Muscle layer of colon (tissue), 2 donors: ENCODE measurements at regions not wholly inside any gene's neighbourhood (a gene's known extent, or its start where the extent isn't known, plus 50 kb on each side); places are given as distances from the start of the nearest gene placed in this dataset.

ENCODE experiments used
- H3K27ac ChIP-seq: one replicate; pipeline ENCODE4 v1.7.0; 2013; ENCODE audit warnings: low read depth, mild to moderate bottlenecking, low read length, moderate library complexity
- H3K27me3 ChIP-seq, 2 donors: one replicate each; pipeline ENCODE4 v1.7.0; 2013; ENCODE audit warnings: low read length in 2 of 2, mild to moderate bottlenecking in 2 of 2; ENCODE audit not compliant: insufficient read depth in 2 of 2, control insufficient read depth in 1 of 2
- H3K36me3 ChIP-seq: one replicate; pipeline ENCODE4 v1.7.0; 2013; ENCODE audit warnings: mild to moderate bottlenecking, low read length; ENCODE audit not compliant: insufficient read depth
- H3K4me1 ChIP-seq: one replicate; pipeline ENCODE4 v1.7.0; 2013; ENCODE audit warnings: mild to moderate bottlenecking, low read length; ENCODE audit not compliant: insufficient read depth
- H3K4me3 ChIP-seq, 2 donors: one replicate each; pipeline ENCODE4 v1.7.0; 2013; ENCODE audit warnings: low read length in 2 of 2, low read depth in 1 of 2, mild to moderate bottlenecking in 1 of 2, moderate library complexity in 1 of 2
- H3K9ac ChIP-seq: one replicate; pipeline ENCODE4 v1.7.0; 2013; ENCODE audit warnings: low read length
- H3K9me3 ChIP-seq: one replicate; pipeline ENCODE4 v1.7.0; 2013; ENCODE audit warnings: mild to moderate bottlenecking, low read length
- donor health status: abdominal sarcoma.
- donor health status: Adenocarcinoma of cecum.

DNA sequence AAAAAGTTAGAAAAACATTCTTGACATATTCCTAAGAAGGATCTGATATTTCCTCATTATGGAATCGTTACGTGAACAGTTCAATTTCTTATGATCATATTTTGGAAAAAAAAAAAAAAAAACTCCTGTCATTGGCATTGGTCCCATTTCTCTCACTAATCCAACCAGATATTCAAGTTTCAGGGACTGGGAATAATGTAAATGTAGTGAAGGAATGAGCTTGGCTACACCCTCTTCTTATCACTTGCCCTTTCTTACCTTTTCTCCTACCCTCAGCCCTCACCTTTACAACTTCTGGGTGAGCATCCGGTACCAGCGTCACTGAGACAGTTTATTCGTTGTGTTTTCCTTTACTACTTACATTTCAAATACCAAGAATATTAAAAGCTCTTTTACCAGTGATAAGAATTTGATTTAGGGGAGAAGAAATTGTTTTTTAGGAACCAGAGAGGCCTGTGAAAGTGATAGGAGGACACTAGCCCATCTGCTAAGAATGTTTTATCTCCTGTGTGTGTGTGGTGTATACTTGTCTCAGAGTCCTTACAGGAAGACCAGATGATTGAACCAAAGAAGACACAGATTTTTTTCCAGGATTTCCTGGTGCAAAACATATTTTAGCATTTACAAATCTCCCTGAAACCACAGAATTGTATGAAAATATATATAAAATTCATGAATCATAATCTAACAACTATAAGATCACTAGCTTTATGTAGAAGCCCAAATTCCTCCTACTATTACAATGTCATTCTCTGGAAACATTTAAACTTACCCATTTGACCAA is 946.7 kb downstream of the ZPLD1 start:
- Histone ChIP-seq H3K4me1 (no peaks in the 10 kb centered on the region), H3K27ac (no peak overlapping the region), H3K36me3 (no peaks in the 10 kb centered on the region), H3K4me3 (no peak overlapping the region), H3K9ac (no peak overlapping the region), H3K27me3 (no peaks in the 10 kb centered on the region), H3K9me3 (no peaks in the 10 kb centered on the region)

DNA sequence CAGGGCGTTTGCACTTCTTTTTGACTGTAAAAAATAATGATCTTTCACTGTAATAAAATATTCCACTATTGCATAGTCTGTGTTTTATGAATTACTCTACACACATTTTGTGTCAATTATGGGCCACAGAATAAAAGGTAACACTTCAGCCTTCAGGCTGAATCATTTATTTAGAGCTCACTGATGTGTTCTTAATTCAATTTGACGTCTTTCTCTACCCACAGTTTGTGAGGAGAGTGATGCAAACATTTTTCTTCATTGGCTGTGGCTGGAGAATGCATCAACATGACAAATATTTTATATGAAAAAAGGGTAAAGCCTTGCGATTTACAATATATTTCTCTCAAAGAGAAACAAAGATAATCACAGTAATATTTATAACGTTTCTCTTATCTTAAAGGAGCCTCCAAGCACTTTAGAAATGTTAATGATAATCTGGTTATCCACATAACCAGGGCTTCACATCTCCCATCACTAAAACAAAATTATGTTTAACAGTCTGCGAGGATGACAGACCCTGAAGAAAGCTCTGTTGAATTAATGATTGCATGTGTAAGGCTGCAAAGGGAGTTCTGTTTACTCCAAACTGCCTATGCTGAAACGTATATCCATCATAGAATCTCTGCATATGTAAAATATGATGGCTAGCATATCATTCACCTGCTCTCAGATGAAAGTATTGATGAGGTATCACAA is 951.3 kb downstream of the ZPLD1 start:
- no peaks in the 10 kb centered on the region for H3K27me3 ChIP-seq
- H3K4me1 ChIP-seq = no peaks in the 10 kb centered on the region

DNA sequence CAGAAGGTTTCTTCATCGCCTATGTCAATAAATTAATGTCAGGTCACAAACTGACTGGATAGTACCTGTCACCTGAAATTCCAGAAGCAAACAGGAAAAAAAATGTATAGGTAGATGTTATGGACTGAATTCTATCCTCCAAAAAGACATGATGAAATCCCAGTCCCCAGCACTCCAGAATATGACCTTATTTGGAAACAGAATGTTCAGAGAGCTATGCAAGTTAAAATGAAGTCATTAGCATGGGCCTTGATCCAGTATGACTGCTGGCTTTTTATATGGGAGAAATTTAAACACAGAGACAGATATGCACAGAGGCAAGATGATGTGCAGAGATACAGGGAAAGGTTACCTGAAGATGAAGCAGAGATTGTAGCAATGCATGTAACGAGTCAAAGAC is 953.4 kb downstream of the ZPLD1 start:
- Histone ChIP-seq H3K36me3 (no peaks in the 10 kb centered on the region), H3K27me3 (no peaks in the 10 kb centered on the region), H3K4me3 (no peak overlapping the region), H3K4me1 (no peaks in the 10 kb centered on the region), H3K9me3 (no peaks in the 10 kb centered on the region), H3K9ac (no peak overlapping the region), H3K27ac (no peak overlapping the region)

More for the DNA sequence above, 951.3 kb downstream of the ZPLD1 start:
- H3K9ac ChIP-seq = no peak overlapping the region
- H3K27ac ChIP-seq = no peak overlapping the region
- H3K36me3 ChIP-seq = no peaks in the 10 kb centered on the region
- no peaks in the 10 kb centered on the region for H3K9me3 ChIP-seq
- H3K4me3 ChIP-seq = no peak overlapping the region

DNA sequence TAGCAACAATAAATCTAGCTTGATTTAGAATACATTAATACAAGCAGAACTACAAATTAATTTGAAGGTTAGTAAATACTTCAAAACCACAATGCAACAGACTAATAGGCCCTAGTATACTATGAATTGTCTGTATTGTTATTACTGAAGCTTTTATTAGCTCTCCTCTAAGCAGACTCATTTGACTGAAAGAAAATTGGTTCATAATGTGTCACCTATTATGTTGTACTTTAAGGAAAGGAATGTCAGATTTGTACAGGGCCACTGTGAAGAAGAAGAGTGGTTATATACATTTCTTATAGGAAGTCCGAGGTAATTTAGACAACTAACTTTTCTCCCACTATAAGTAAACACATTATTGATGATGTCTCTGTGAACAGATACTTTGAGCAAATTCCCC is 954.5 kb downstream of the ZPLD1 start:
- no peak overlapping the region for H3K27ac ChIP-seq
- H3K9ac ChIP-seq = no peak overlapping the region
- H3K4me3 ChIP-seq = no peak overlapping the region
- H3K4me1 ChIP-seq = no peaks in the 10 kb centered on the region
- no peaks in the 10 kb centered on the region for H3K9me3 ChIP-seq
- H3K36me3 ChIP-seq = no peaks in the 10 kb centered on the region
- H3K27me3 ChIP-seq = no peaks in the 10 kb centered on the region

DNA sequence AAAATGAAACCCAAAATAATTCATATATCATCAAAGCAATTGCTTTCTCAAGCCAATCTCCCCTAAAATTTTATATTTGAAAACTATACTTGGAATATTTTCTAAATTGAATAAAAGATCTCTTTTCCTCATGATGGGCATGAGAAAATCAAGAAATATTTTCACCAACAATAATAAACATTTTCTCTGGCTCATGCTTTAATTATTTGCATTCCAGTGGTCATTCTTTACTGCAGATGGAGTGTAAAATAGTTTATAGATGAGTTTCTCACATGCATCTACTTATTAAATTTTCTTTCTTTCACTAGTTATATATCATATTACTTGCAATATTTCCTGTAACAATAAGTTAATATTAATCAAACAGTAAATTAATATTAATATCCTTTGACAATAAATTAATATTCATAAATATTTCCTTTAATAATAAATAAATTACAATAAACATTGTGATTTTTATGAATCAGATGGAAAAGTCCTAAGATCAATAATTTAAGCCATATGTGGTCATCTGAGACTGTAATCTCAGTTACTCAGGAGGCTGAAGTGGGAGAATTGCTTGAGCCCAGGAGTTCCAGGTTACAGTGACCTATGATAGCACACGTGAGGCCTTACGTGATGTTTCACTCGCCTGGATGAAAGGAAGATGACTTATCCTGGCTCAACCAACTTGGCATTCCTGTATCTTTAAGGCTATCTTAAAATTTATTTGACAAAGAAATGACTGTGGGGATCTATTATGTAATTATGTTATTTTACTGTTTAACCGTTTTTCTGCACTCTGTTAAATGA is 958.8 kb downstream of the ZPLD1 start:
- H3K4me3 ChIP-seq = no peak overlapping the region
- no peaks in the 10 kb centered on the region for H3K9me3 ChIP-seq
- H3K4me1 ChIP-seq = no peaks in the 10 kb centered on the region
- no peaks in the 10 kb centered on the region for H3K36me3 ChIP-seq
- no peak overlapping the region for H3K27ac ChIP-seq
- H3K27me3 ChIP-seq = no peaks in the 10 kb centered on the region
- H3K9ac ChIP-seq = no peak overlapping the region

DNA sequence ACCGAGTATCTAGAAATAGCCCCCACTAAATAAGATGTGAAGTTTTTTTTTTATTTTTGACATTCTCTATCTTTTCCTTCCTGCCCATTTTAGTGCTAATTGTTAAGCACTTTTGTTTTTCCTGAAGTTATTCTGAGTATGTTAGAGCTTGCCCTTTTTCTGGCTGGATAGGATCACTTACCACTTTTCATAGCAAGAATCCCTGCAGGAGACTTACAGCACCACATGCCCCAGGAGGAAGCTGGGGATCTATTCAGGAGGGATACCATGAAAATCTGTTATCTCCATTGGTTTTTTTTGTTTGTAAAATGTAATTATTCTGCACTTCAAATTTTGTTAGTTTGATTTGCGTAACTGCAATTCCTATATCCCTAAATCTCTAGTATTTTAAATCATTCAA is 968.4 kb downstream of the ZPLD1 start:
- Histone ChIP-seq H3K27ac (no peak overlapping the region), H3K36me3 (no peaks in the 10 kb centered on the region), H3K4me1 (no peaks in the 10 kb centered on the region), H3K27me3 (no peaks in the 10 kb centered on the region), H3K4me3 (no peak overlapping the region), H3K9ac (no peak overlapping the region), H3K9me3 (no peaks in the 10 kb centered on the region)

DNA sequence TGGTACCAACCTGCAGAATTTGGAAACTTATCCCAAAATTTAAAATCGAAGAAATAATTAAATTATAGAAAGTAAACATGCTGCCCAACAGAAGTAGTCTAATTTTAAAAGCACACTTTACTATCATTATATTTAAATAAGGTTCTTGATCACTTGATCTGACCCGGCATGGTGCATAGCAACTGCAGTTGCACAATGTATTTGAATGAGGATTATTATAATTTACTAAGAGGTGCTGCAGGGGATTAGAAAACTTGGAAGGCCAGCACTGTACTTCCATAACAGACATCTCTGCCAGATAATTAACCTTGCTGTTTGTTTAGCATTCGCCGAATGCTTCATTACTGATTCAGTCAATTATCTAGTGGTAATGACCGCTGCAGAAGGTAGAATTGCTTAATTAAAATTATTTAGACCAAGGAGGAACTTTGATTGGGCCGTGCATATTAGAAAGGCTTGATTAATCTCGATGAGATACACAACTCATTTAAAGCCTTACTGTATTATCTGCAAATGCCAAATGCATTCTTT is 971.6 kb downstream of the ZPLD1 start:
- Histone ChIP-seq H3K4me3 (no peak overlapping the region), H3K9me3 (no peaks in the 10 kb centered on the region), H3K4me1 (no peaks in the 10 kb centered on the region), H3K27ac (no peak overlapping the region), H3K27me3 (no peaks in the 10 kb centered on the region), H3K36me3 (no peaks in the 10 kb centered on the region), H3K9ac (no peak overlapping the region)

DNA sequence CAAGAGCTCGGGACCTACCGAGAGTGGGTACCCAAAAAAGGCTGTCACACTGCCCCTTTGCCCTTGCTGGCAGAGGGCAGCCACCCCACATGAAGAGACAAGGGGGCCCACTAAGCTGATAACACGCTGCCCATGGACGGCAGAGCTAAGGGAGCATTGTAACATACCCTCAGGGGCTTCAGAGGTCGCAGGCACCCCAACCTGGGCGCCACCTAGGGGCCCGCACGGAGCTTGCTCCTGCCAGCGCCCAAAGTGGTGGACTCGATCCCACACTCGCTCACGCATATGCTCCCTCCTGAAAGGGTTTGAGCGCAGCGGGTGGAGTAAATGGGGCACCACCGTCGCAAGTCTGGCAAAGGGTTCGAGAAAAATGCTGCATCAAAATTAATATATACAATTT is 975.4 kb downstream of the ZPLD1 start:
- H3K4me3 ChIP-seq = no peak overlapping the region
- H3K27ac ChIP-seq = no peak overlapping the region
- no peaks in the 10 kb centered on the region for H3K9me3 ChIP-seq

DNA sequence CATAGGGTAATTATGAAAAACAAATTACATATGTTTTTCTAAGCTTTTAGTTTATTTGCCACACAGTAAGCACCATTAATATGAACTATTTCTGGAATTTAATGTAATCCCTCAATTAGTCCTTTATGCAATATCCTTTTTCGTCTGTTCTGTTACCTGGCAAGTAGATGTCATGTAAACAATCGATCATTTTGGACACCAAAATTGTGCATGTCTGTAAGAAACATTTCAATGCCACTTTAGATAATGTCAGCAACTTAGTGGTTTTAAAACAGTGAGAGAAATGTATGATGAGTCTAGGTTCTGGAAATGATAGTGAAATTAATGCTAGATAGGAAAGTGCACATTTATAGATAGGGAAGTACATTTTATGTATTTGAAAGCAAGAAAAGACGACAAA is 986.6 kb downstream of the ZPLD1 start:
- Histone ChIP-seq H3K27ac (no peak overlapping the region), H3K27me3 (no peaks in the 10 kb centered on the region)

More for the DNA sequence above, 975.4 kb downstream of the ZPLD1 start:
- Histone ChIP-seq H3K4me1 (no peaks in the 10 kb centered on the region), H3K27me3 (no peaks in the 10 kb centered on the region), H3K9ac (no peak overlapping the region), H3K36me3 (no peaks in the 10 kb centered on the region)

DNA sequence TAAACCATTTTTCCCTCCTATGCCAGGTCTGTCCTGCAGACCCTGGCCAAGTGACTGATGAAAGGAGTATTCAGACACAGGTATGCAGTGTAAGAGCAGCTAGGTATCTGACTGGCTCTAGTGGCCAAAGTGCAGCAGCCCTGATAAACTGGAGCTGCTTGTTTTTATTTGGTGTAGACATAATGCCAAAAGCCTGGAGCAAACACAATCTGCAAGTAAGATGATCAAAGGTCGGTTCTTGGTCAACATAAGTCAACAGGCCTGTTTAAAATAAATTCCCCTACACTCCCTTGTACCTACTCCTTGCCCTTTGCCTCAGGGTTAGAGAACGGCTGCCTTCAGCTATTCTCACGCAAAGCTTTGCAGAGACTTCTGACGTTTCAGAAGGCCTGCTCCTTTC is 1003.1 kb downstream of the ZPLD1 start:
- Histone ChIP-seq H3K27ac (no peak overlapping the region), H3K4me1 (no peaks in the 10 kb centered on the region), H3K36me3 (no peaks in the 10 kb centered on the region), H3K4me3 (no peak overlapping the region), H3K9me3 (no peaks in the 10 kb centered on the region), H3K27me3 (no peaks in the 10 kb centered on the region), H3K9ac (no peak overlapping the region)

More for the DNA sequence above, 986.6 kb downstream of the ZPLD1 start:
- H3K4me3 ChIP-seq = no peak overlapping the region
- H3K9ac ChIP-seq = no peak overlapping the region
- H3K9me3 ChIP-seq = no peaks in the 10 kb centered on the region
- no peaks in the 10 kb centered on the region for H3K36me3 ChIP-seq
- H3K4me1 ChIP-seq = no peaks in the 10 kb centered on the region

DNA sequence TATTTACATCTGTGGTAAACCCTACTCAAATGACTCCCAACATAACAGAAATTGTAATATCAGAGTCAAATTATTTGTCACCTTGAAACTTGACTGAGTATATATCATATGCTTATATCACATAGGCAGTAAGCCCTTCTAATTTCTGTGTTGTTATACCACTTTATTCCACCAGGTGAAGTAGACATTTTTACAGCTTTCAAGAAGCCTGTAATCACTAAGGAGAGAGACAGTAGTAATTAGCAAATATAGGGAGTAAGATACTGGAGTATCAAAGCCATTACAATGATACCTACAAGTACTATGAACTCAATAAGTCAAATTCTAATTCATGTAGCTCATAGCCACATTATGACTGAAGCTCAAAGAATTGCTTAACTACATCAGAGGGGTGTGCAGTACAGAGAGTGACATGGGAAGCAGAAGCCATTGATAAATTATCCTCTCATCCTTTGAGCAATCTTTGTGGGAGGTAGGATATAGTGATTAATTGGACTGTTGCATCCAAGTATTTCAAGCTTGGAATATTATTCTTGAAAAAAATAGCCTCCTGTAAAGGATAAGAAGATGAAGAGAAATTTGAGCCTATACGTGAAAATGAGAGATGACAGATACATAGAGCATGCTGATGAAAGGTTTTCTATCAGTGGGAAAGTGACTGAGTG is 1005.9 kb downstream of the ZPLD1 start:
- Histone ChIP-seq H3K4me3 (no peak overlapping the region), H3K27ac (no peak overlapping the region), H3K4me1 (no peaks in the 10 kb centered on the region), H3K27me3 (no peaks in the 10 kb centered on the region), H3K9ac (no peak overlapping the region), H3K9me3 (no peaks in the 10 kb centered on the region), H3K36me3 (no peaks in the 10 kb centered on the region)
